ENCODE measurements at regions not wholly inside any gene's neighbourhood (a gene's known extent, or its start where the extent isn't known, plus 50 kb on each side); places are given as distances from the start of the nearest gene placed in this dataset.

- TF ChIP-seq EZH2phosphoT487 (IDR thresholded peaks at IDR 0.05) (no peak), EZH2 (IDR thresholded peaks at IDR 0.05) (no peak)
- TF ChIP-seq, protein P1, sequence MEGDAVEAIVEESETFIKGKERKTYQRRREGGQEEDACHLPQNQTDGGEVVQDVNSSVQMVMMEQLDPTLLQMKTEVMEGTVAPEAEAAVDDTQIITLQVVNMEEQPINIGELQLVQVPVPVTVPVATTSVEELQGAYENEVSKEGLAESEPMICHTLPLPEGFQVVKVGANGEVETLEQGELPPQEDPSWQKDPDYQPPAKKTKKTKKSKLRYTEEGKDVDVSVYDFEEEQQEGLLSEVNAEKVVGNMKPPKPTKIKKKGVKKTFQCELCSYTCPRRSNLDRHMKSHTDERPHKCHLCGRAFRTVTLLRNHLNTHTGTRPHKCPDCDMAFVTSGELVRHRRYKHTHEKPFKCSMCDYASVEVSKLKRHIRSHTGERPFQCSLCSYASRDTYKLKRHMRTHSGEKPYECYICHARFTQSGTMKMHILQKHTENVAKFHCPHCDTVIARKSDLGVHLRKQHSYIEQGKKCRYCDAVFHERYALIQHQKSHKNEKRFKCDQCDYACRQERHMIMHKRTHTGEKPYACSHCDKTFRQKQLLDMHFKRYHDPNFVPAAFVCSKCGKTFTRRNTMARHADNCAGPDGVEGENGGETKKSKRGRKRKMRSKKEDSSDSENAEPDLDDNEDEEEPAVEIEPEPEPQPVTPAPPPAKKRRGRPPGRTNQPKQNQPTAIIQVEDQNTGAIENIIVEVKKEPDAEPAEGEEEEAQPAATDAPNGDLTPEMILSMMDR (IDR thresholded peaks at IDR 0.05): no peak
- H3K4me1 Mint-ChIP-seq: peaks cover 17% of the 10 kb centered on the region
- H3K9ac ChIP-seq: no peak overlapping the region
Observed at GRCh38 chr12:128168273-128168672, 98.7 kb upstream of the TMEM132C start.

GRCh38 chr12:128170181-128170580, 96.8 kb upstream of the TMEM132C start:
- Mint-ChIP-seq H3K27ac (no peak overlapping the region), H3K36me3 (no peaks in the 10 kb centered on the region), H3K27me3 (ENCODE audit: insufficient read depth, low read depth) (peaks cover 12% of the 10 kb centered on the region)

More at GRCh38 chr12:128168273-128168672, 98.7 kb upstream of the TMEM132C start:
- no peak for DNase-seq (ENCODE audit: low spot score)
- H3K4me3 Mint-ChIP-seq: no peak overlapping the region
- Histone ChIP-seq H3K27ac (no peak overlapping the region), H2AFZ (replicated peaks) (no peak overlapping the region), H3K27me3 (no peaks in the 10 kb centered on the region), H3K4me3 (no peak overlapping the region), H4K20me1 (ENCODE audit: low read depth) (no peaks in the 10 kb centered on the region), H3K79me2 (ENCODE audit: low read depth) (no peaks in the 10 kb centered on the region), H3F3A (ENCODE audit: low read depth) (peaks cover 7% of the 10 kb centered on the region), H3K36me3 (no peaks in the 10 kb centered on the region), H3K4me1 (peaks cover 26% of the 10 kb centered on the region), H3K9me3 (ENCODE audit: low read depth) (no peaks in the 10 kb centered on the region), H3K4me2 (peak overlapping the region; percentile 35)
- H3K9me3 Mint-ChIP-seq: no peaks in the 10 kb centered on the region
- H3K36me3 Mint-ChIP-seq: no peaks in the 10 kb centered on the region
- no peak overlapping the region for H3K27ac Mint-ChIP-seq
- peaks cover 12% of the 10 kb centered on the region for H3K27me3 Mint-ChIP-seq (ENCODE audit: insufficient read depth, low read depth)

GRCh38 chr12:128178565-128178964, 88.4 kb upstream of the TMEM132C start:
- H3K79me2 ChIP-seq (ENCODE audit: low read depth): no peaks in the 10 kb centered on the region
- no peaks in the 10 kb centered on the region for H3F3A ChIP-seq (ENCODE audit: low read depth)
- Mint-ChIP-seq H3K9me3 (no peaks in the 10 kb centered on the region), H3K4me3 (no peak overlapping the region), H3K4me1 (no peaks in the 10 kb centered on the region), H3K27ac (no peak overlapping the region), H3K36me3 (no peaks in the 10 kb centered on the region), H3K27me3 (ENCODE audit: insufficient read depth, low read depth) (no peaks in the 10 kb centered on the region)
- TF ChIP-seq EZH2phosphoT487 (IDR thresholded peaks at IDR 0.05): no peak
- TF ChIP-seq, protein P1 (IDR thresholded peaks at IDR 0.05): no peak
- no peak for TF ChIP-seq EZH2 (IDR thresholded peaks at IDR 0.05)
- H3K4me2 ChIP-seq: no peak overlapping the region
- DNase-seq (ENCODE audit: low spot score): no peak
- H3K9me3 ChIP-seq (ENCODE audit: low read depth): no peaks in the 10 kb centered on the region
- H3K27ac ChIP-seq: no peak overlapping the region
- no peaks in the 10 kb centered on the region for H4K20me1 ChIP-seq (ENCODE audit: low read depth)
- H3K4me3 ChIP-seq: no peak overlapping the region
- no peaks in the 10 kb centered on the region for H3K36me3 ChIP-seq
- no peaks in the 10 kb centered on the region for H3K27me3 ChIP-seq
- H2AFZ ChIP-seq (replicated peaks): no peak overlapping the region
- H3K4me1 ChIP-seq: no peaks in the 10 kb centered on the region
- no peak overlapping the region for H3K9ac ChIP-seq

More at GRCh38 chr12:128170181-128170580, 96.8 kb upstream of the TMEM132C start:
- Histone ChIP-seq H3K9me3 (ENCODE audit: low read depth) (no peaks in the 10 kb centered on the region), H2AFZ (replicated peaks) (no peak overlapping the region), H3F3A (ENCODE audit: low read depth) (peaks cover 7% of the 10 kb centered on the region), H3K4me1 (peaks cover 26% of the 10 kb centered on the region), H3K79me2 (ENCODE audit: low read depth) (no peaks in the 10 kb centered on the region), H3K4me2 (no peak overlapping the region), H4K20me1 (ENCODE audit: low read depth) (no peaks in the 10 kb centered on the region), H3K27ac (no peak overlapping the region), H3K9ac (no peak overlapping the region), H3K27me3 (no peaks in the 10 kb centered on the region), H3K4me3 (no peak overlapping the region), H3K36me3 (no peaks in the 10 kb centered on the region)
- Mint-ChIP-seq H3K4me1 (peaks cover 17% of the 10 kb centered on the region), H3K9me3 (no peaks in the 10 kb centered on the region), H3K4me3 (no peak overlapping the region)
- peak; percentile 41 for DNase-seq (ENCODE audit: low spot score)
- TF ChIP-seq EZH2phosphoT487 (IDR thresholded peaks at IDR 0.05): no peak
- TF ChIP-seq, protein P1 (IDR thresholded peaks at IDR 0.05): no peak
- TF ChIP-seq EZH2 (IDR thresholded peaks at IDR 0.05): no peak
